Fibroblast of skin of back (primary cell): ENCODE measurements at regions not wholly inside any gene's neighbourhood (a gene's known extent, or its start where the extent isn't known, plus 50 kb on each side); places are given as distances from the start of the nearest gene placed in this dataset.

Experiments
- DNase-seq: peaks from one replicate; pipeline ENCODE4 v3.0.0-alpha.2; 2013

- DNase-seq = no peak
Observed at GRCh38 chr3:68049776-68050175, 395.4 kb upstream of the SUCLG2 start.

GRCh38 chr3:68045976-68046375 lies 391.6 kb upstream of the SUCLG2 start:
- no peak for DNase-seq

- DNase-seq = no peak
Observed at GRCh38 chr3:68033867-68034266, 379.5 kb upstream of the SUCLG2 start.

- DNase-seq = no peak
Observed at GRCh38 chr3:68032209-68032608, 377.8 kb upstream of the SUCLG2 start.

- no peak for DNase-seq
Observed at GRCh38 chr3:68025189-68025588, 370.8 kb upstream of the SUCLG2 start.

- no peak for DNase-seq
Observed at GRCh38 chr3:68019876-68020275, 365.5 kb upstream of the SUCLG2 start.

- DNase-seq = peak; percentile 1
Observed at GRCh38 chr3:68018275-68018674, 363.9 kb upstream of the SUCLG2 start.

- no peak for DNase-seq
Observed at GRCh38 chr3:68017069-68017468, 362.7 kb upstream of the SUCLG2 start.

- DNase-seq = no peak
Observed at GRCh38 chr3:68009900-68010299, 355.5 kb upstream of the SUCLG2 start.

- no peak for DNase-seq
Observed at GRCh38 chr3:68007621-68008226, 353.3 kb upstream of the SUCLG2 start.

GRCh38 chr3:68006646-68007045 lies 352.2 kb upstream of the SUCLG2 start:
- no peak for DNase-seq

GRCh38 chr3:68004091-68004490 lies 349.7 kb upstream of the SUCLG2 start:
- DNase-seq = no peak

GRCh38 chr3:67998281-67998680 lies 343.9 kb upstream of the SUCLG2 start:
- no peak for DNase-seq

- DNase-seq = no peak
Observed at GRCh38 chr3:67995206-67995605, 340.8 kb upstream of the SUCLG2 start.

- DNase-seq = no peak
Observed at GRCh38 chr3:67986706-67987105, 332.3 kb upstream of the SUCLG2 start.

- no peak for DNase-seq
Observed at GRCh38 chr3:67983166-67983565, 328.8 kb upstream of the SUCLG2 start.

GRCh38 chr3:67981077-67981476 lies 326.7 kb upstream of the SUCLG2 start:
- no peak for DNase-seq

- DNase-seq = no peak
Observed at GRCh38 chr3:67979342-67979741, 324.9 kb upstream of the SUCLG2 start.

GRCh38 chr3:67977762-67978161 lies 323.4 kb upstream of the SUCLG2 start:
- DNase-seq = no peak

GRCh38 chr3:67976663-67977062 lies 322.3 kb upstream of the SUCLG2 start:
- DNase-seq = peak; percentile 71

GRCh38 chr3:67964596-67964995 lies 310.2 kb upstream of the SUCLG2 start:
- no peak for DNase-seq

- no peak for DNase-seq
Observed at GRCh38 chr3:67957268-67957667, 302.9 kb upstream of the SUCLG2 start.

- peak; percentile 70 for DNase-seq
Observed at GRCh38 chr3:67947808-67948508, 293.5 kb upstream of the SUCLG2 start.

GRCh38 chr3:67946436-67946835 lies 292.0 kb upstream of the SUCLG2 start:
- peak; percentile 86 for DNase-seq

- DNase-seq = no peak
Observed at GRCh38 chr3:67943546-67943945, 289.1 kb upstream of the SUCLG2 start.
